GM13976 (cell line): ENCODE measurements at regions not wholly inside any gene's neighbourhood (a gene's known extent, or its start where the extent isn't known, plus 50 kb on each side); places are given as distances from the start of the nearest gene placed in this dataset.

Source experiments
- DNase-seq: peaks from one replicate; pipeline ENCODE4 v3.0.0; 2012; ENCODE audit warnings: low spot score
- in situ Hi-C: fragments of 300-500 bp; cut with MboI; formaldehyde crosslinking; loops from one replicate; pipeline ENCODE4 v1.12.0; 2022; ENCODE audit warnings: low sequenced_read_pairs, mixed read lengths, inconsistent platforms; ENCODE audit not compliant: unreplicated experiment
- TF ChIP-seq, protein P1 (sequence below): IDR thresholded peaks from 2 replicates; pipeline ENCODE4 v1.5.1; 2012; ENCODE audit warnings: borderline replicate concordance, mild to moderate bottlenecking; ENCODE audit not compliant: insufficient read depth; ENCODE audit errors: extremely low read depth, missing control alignments, control extremely low read depth

GRCh38 chr12:105479710-105480109 lies 149.2 kb downstream of the C12orf75 start:
- TF ChIP-seq, protein P1, sequence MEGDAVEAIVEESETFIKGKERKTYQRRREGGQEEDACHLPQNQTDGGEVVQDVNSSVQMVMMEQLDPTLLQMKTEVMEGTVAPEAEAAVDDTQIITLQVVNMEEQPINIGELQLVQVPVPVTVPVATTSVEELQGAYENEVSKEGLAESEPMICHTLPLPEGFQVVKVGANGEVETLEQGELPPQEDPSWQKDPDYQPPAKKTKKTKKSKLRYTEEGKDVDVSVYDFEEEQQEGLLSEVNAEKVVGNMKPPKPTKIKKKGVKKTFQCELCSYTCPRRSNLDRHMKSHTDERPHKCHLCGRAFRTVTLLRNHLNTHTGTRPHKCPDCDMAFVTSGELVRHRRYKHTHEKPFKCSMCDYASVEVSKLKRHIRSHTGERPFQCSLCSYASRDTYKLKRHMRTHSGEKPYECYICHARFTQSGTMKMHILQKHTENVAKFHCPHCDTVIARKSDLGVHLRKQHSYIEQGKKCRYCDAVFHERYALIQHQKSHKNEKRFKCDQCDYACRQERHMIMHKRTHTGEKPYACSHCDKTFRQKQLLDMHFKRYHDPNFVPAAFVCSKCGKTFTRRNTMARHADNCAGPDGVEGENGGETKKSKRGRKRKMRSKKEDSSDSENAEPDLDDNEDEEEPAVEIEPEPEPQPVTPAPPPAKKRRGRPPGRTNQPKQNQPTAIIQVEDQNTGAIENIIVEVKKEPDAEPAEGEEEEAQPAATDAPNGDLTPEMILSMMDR: no peak
- in situ Hi-C loops: no loop called here
- no peak for DNase-seq

DNA sequence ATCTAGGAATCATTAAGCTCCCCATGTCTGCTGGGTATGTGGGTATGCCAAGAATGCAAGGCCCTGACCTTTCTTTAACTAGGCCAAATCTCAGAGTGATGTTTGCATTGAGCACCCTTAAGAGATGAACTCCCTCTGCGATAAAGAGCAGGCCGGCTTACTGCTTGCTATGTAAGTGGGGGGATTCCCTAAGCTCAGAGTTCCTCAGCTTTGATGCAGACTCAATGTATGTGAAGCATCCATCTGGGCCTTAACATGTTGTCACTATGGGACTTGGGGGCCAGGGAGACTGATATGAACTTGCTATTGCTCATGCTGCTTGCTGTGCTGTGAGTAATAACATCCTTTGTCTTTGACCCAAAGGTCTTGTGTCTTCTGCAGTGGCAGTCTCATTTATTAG lies 149.7 kb downstream of the C12orf75 start:
- TF ChIP-seq, protein P1: no peak
- no peak for DNase-seq
- in situ Hi-C loops: no loop called here

GRCh38 chr12:105481392-105482300 lies 151.2 kb downstream of the C12orf75 start:
- TF ChIP-seq, protein P1: no peak
- DNase-seq: no peak
- in situ Hi-C loops: no loop called here

DNA sequence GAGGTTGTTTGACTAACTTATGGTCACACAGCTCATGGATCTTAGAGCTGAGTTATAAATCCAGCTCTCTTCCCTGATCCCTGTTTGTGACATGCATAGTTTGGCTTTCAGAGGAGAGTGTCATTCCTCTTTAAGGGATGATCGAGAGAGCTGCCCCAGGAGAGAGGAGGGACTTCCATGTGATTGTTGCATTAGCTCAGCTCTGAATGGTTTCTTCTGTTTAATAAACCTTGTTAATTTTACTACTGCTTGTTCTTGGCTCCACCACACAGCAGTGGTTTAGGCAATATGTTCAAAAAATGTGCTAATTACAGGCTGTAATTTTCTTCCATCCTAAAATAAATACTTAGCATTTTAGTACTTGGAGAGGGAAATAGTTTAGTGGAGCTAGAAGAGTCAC lies 152.5 kb downstream of the C12orf75 start:
- DNase-seq: no peak
- in situ Hi-C loops: no loop called here
- TF ChIP-seq, protein P1: no peak

DNA sequence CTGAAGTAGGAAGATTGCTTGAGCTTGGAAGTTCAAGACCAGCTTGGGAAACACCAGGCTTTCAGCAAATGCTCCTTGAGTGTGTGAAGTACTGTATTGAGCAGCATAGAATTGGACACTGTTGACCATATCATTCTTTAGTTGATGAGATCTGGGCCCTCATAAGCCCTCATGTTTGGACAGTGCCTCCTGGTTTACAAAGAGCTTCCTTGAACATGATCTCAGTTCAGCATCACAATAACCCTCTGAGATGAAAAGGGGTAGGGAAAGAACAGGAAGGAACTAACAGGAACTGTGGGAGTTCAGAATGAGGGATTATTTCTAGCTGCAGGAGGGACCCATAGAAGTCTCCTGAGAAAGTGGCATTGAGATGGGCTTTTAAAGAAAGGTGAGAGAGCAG lies 153.2 kb downstream of the C12orf75 start:
- DNase-seq: no peak
- in situ Hi-C loops: no loop called here
- TF ChIP-seq, protein P1: no peak

- in situ Hi-C loops: no loop called here
- no peak for DNase-seq
- TF ChIP-seq, protein P1: no peak
These were observed 154.9 kb downstream of the C12orf75 start for GRCh38 chr12:105485321-105485910.
